Fibroblast of lung (primary cell): ENCODE measurements at regions not wholly inside any gene's neighbourhood (a gene's known extent, or its start where the extent isn't known, plus 50 kb on each side); places are given as distances from the start of the nearest gene placed in this dataset.

ENCODE experiments used
- DNase-seq, 2 donors: peaks; one replicate each; pipeline versions ENCODE4 v3.0.0 to v3.0.0-alpha.2; 2010; ENCODE audit warnings: low read depth in 2 of 2
- H2AFZ ChIP-seq: 2 replicates; pipeline ENCODE4 v1.5.1; 2012; ENCODE audit warnings: low read length, control low read depth, inconsistent platforms
- H3K27ac ChIP-seq: 2 replicates; pipeline ENCODE4 v1.5.1; 2011; ENCODE audit warnings: low read length, control low read depth; ENCODE audit not compliant: insufficient read depth
- H3K27me3 ChIP-seq: 2 replicates; pipeline ENCODE4 v1.5.1; 2011; ENCODE audit warnings: mild to moderate bottlenecking, low read length; ENCODE audit not compliant: control insufficient read depth, insufficient read depth
- H3K36me3 ChIP-seq: 2 replicates; pipeline ENCODE4 v1.5.1; 2011; ENCODE audit warnings: low read length; ENCODE audit not compliant: control insufficient read depth, insufficient read depth
- H3K4me1 ChIP-seq: 2 replicates; pipeline ENCODE4 v1.5.1; 2011; ENCODE audit warnings: low read length; ENCODE audit not compliant: control insufficient read depth, insufficient read depth; ENCODE audit errors: extremely low read depth
- H3K4me2 ChIP-seq: 2 replicates; pipeline ENCODE4 v1.5.1; 2011; ENCODE audit warnings: low read length, control low read depth; ENCODE audit not compliant: insufficient read depth; ENCODE audit errors: extremely low read depth
- H3K4me3 ChIP-seq, 4 experiments: fragments of 200-600 bp in 1 of 4; sonication (generic) in 1 of 4; replicated peaks in 1 of 4; 2 replicates each; pipeline ENCODE4 v1.5.1; 2011 to 2016; ENCODE audit warnings: low read length in 4 of 4, low read depth in 3 of 4, mild to moderate bottlenecking in 3 of 4, control low read depth in 2 of 4, inconsistent platforms in 1 of 4, mixed read lengths in 1 of 4; ENCODE audit not compliant: insufficient read depth in 1 of 4; ENCODE audit errors: control extremely low read depth in 1 of 4
- H3K79me2 ChIP-seq: 2 replicates; pipeline ENCODE4 v1.5.1; 2012; ENCODE audit warnings: mild to moderate bottlenecking, low read length, inconsistent platforms; ENCODE audit not compliant: control insufficient read depth, insufficient read depth
- H3K9ac ChIP-seq: 2 replicates; pipeline ENCODE4 v1.5.1; 2011; ENCODE audit warnings: mild to moderate bottlenecking, low read length, control low read depth; ENCODE audit not compliant: insufficient read depth
- H3K9me3 ChIP-seq: 2 replicates; pipeline ENCODE4 v1.5.1; 2012; ENCODE audit warnings: low read depth, low read length; ENCODE audit not compliant: control insufficient read depth, insufficient read depth
- H4K20me1 ChIP-seq: 2 replicates; pipeline ENCODE4 v1.5.1; 2011; ENCODE audit warnings: low read length; ENCODE audit not compliant: control insufficient read depth, insufficient read depth; ENCODE audit errors: extremely low read depth
- EZH2 ChIP-seq: IDR thresholded peaks from 2 replicates; pipeline ENCODE4 v1.5.1; 2012; ENCODE audit warnings: low read length, control low read depth, mild to moderate bottlenecking; ENCODE audit errors: missing control alignments
- TF ChIP-seq, protein P1 (sequence below), 2 donors: IDR thresholded peaks in 1 of 2; conservative IDR thresholded peaks in 1 of 2; 1 replicate in 1 of 2; 2 replicates in 1 of 2; pipeline ENCODE4 v1.5.1; 2011 to 2012; ENCODE audit warnings: low read length in 2 of 2, control low read depth in 1 of 2, inconsistent platforms in 1 of 2, low read depth in 1 of 2, mild to moderate bottlenecking in 1 of 2

DNA sequence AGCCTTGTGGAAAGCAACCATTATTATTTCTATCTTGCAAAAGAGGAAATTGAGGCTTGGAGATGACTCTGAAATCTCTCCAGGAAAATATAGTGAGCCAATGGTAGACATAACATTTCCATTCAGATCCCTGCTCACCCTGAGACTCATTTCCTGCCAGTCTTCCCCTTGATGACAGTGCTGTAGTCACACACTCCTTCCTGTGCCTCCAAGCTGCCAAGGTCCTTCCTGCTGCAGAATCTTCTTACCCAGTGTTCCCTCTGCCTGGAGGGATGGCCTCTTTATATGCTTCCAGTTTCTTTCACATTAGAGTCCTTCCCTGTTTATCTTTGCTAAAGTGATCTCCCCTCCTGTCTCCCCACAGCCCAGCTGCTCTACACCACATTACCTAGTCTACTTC, 648.1 kb downstream of the TOX3 start:
- Histone ChIP-seq H4K20me1 (no peaks in the 10 kb centered on the region), H3K4me2 (no peak overlapping the region), H3K27me3 (no peaks in the 10 kb centered on the region), H3K9ac (no peak overlapping the region), H3K4me3 (no peak overlapping the region), H3K79me2 (no peaks in the 10 kb centered on the region), H2AFZ (peak overlapping the region; percentile 1), H3K4me1 (no peaks in the 10 kb centered on the region), H3K9me3 (no peaks in the 10 kb centered on the region), H3K36me3 (no peaks in the 10 kb centered on the region), H3K27ac (no peak overlapping the region)
- no peak for DNase-seq
- TF ChIP-seq, protein P1, sequence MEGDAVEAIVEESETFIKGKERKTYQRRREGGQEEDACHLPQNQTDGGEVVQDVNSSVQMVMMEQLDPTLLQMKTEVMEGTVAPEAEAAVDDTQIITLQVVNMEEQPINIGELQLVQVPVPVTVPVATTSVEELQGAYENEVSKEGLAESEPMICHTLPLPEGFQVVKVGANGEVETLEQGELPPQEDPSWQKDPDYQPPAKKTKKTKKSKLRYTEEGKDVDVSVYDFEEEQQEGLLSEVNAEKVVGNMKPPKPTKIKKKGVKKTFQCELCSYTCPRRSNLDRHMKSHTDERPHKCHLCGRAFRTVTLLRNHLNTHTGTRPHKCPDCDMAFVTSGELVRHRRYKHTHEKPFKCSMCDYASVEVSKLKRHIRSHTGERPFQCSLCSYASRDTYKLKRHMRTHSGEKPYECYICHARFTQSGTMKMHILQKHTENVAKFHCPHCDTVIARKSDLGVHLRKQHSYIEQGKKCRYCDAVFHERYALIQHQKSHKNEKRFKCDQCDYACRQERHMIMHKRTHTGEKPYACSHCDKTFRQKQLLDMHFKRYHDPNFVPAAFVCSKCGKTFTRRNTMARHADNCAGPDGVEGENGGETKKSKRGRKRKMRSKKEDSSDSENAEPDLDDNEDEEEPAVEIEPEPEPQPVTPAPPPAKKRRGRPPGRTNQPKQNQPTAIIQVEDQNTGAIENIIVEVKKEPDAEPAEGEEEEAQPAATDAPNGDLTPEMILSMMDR (conservative IDR thresholded peaks at IDR 0.05 in 1 of 2, IDR thresholded peaks at IDR 0.05 in 1 of 2; ENCODE audit: low read depth in 1 of 2, low read length in 2 of 2): no peak
- TF ChIP-seq EZH2: no peak

- Histone ChIP-seq H3K79me2 (no peaks in the 10 kb centered on the region), H3K27ac (no peak overlapping the region), H4K20me1 (no peaks in the 10 kb centered on the region), H3K4me3 (no peak overlapping the region), H3K9ac (no peak overlapping the region), H3K27me3 (no peaks in the 10 kb centered on the region), H3K9me3 (no peaks in the 10 kb centered on the region), H2AFZ (no peak overlapping the region), H3K36me3 (no peaks in the 10 kb centered on the region), H3K4me2 (no peak overlapping the region), H3K4me1 (no peaks in the 10 kb centered on the region)
- TF ChIP-seq, protein P1 (conservative IDR thresholded peaks at IDR 0.05 in 1 of 2, IDR thresholded peaks at IDR 0.05 in 1 of 2; ENCODE audit: low read depth in 1 of 2, low read length in 2 of 2): no peak
- TF ChIP-seq EZH2: no peak
- no peak for DNase-seq
Observed at GRCh38 chr16:51896013-51896412, 650.9 kb downstream of the TOX3 start.

- H4K20me1 ChIP-seq: no peaks in the 10 kb centered on the region
- H3K4me2 ChIP-seq: no peak overlapping the region
- DNase-seq: no peak
- TF ChIP-seq, protein P1 (conservative IDR thresholded peaks at IDR 0.05 in 1 of 2, IDR thresholded peaks at IDR 0.05 in 1 of 2; ENCODE audit: low read depth in 1 of 2, low read length in 2 of 2): no peak
- no peak for TF ChIP-seq EZH2
- no peak overlapping the region for H3K4me3 ChIP-seq
- H3K9ac ChIP-seq: no peak overlapping the region
- no peak overlapping the region for H3K27ac ChIP-seq
- no peaks in the 10 kb centered on the region for H3K27me3 ChIP-seq
- no peaks in the 10 kb centered on the region for H3K36me3 ChIP-seq
- H3K9me3 ChIP-seq: no peaks in the 10 kb centered on the region
- no peaks in the 10 kb centered on the region for H3K79me2 ChIP-seq
- H2AFZ ChIP-seq: no peak overlapping the region
- peaks cover 2% of the 10 kb centered on the region for H3K4me1 ChIP-seq
Observed at GRCh38 chr16:51892293-51893007, 654.5 kb downstream of the TOX3 start.
